ENCODE measurements at regions not wholly inside any gene's neighbourhood (a gene's known extent, or its start where the extent isn't known, plus 50 kb on each side); places are given as distances from the start of the nearest gene placed in this dataset.

GRCh38 chr14:51547260-51547659, 104.5 kb upstream of the FRMD6 start:
- ATAC-seq (ENCODE audit: low FRiP score) = peak; percentile 94

GRCh38 chr14:51547701-51548100, 104.0 kb upstream of the FRMD6 start:
- ATAC-seq (ENCODE audit: low FRiP score) (no peak), DNase-seq (ENCODE audit: low spot score) (no peak)
- TF ChIP-seq CTCF (IDR thresholded peaks at IDR 0.05) = no peak

More at GRCh38 chr14:51547260-51547659, 104.5 kb upstream of the FRMD6 start:
- no peak for DNase-seq (ENCODE audit: low spot score)
- TF ChIP-seq CTCF (IDR thresholded peaks at IDR 0.05) = no peak

GRCh38 chr14:51548187-51548586, 103.5 kb upstream of the FRMD6 start:
- DNase-seq (ENCODE audit: low spot score) (no peak), ATAC-seq (ENCODE audit: low FRiP score) (no peak)
- no peak for TF ChIP-seq CTCF (IDR thresholded peaks at IDR 0.05)

GRCh38 chr14:51550636-51551035, 101.1 kb upstream of the FRMD6 start:
- ATAC-seq (ENCODE audit: low FRiP score) (no peak), DNase-seq (ENCODE audit: low spot score) (no peak)
- TF ChIP-seq CTCF (IDR thresholded peaks at IDR 0.05) = no peak

GRCh38 chr14:51552275-51552674, 99.4 kb upstream of the FRMD6 start:
- no peak for TF ChIP-seq CTCF (IDR thresholded peaks at IDR 0.05)
- DNase-seq (ENCODE audit: low spot score) (no peak), ATAC-seq (ENCODE audit: low FRiP score) (no peak)

GRCh38 chr14:51552768-51553404, 98.8 kb upstream of the FRMD6 start:
- ATAC-seq (ENCODE audit: low FRiP score) (no peak), DNase-seq (ENCODE audit: low spot score) (no peak)

More at GRCh38 chr14:51552768-51553404, 98.8 kb upstream of the FRMD6 start:
- no peak for TF ChIP-seq CTCF (IDR thresholded peaks at IDR 0.05)

Measured in omental fat pad (tissue), 3 donors.